Naive thymus-derived CD8-positive, alpha-beta T cell (primary cell): ENCODE measurements at regions not wholly inside any gene's neighbourhood (a gene's known extent, or its start where the extent isn't known, plus 50 kb on each side); places are given as distances from the start of the nearest gene placed in this dataset.

ENCODE experiments used
- ATAC-seq, 2 donors: fragments of 150-1000 bp; cut with Tn5 transposase in 1 of 2; sonication (Bioruptor Pico), chemical (Tn5 transposase) in 1 of 2; 1 replicate in 1 of 2; 2 replicates in 1 of 2; pipeline ENCODE4 v1.10.0; 2021; ENCODE audit warnings: mild to moderate bottlenecking in 2 of 2, moderate library complexity in 2 of 2
- POLR2A ChIA-PET: fragments of 350-600 bp; sonication (Branson Sonifier 250); formaldehyde crosslinking; loops from one replicate; lab custom pipeline; 2021; ENCODE audit warnings: antibody characterized with exemption; lab: Charles Lee
- DNase-seq, 10 donors: peaks; one replicate each; pipeline versions ENCODE4 v3.0.0 to v3.0.0-alpha.2; 2020 to 2022
- H3K27ac Mint-ChIP-seq, 10 donors: one replicate each; pipeline ENCODE4 v1.8.0; 2020 to 2022; ENCODE audit warnings: mild to moderate bottlenecking in 10 of 10, mixed read lengths in 10 of 10, moderate library complexity in 4 of 10, inconsistent platforms in 1 of 10
- H3K27me3 Mint-ChIP-seq, 5 donors: one replicate each; pipeline ENCODE4 v1.8.0; 2021 to 2022; ENCODE audit warnings: mixed read lengths in 5 of 5
- H3K36me3 Mint-ChIP-seq, 3 donors: one replicate each; pipeline ENCODE4 v1.8.0; 2020 to 2022; ENCODE audit warnings: mixed read lengths in 3 of 3, mild to moderate bottlenecking in 2 of 3, inconsistent platforms in 1 of 3
- H3K4me1 Mint-ChIP-seq, 4 donors: one replicate each; pipeline ENCODE4 v1.8.0; 2021 to 2022; ENCODE audit warnings: mixed read lengths in 4 of 4
- H3K4me3 Mint-ChIP-seq, 10 donors: one replicate each; pipeline ENCODE4 v1.8.0; 2020 to 2022; ENCODE audit warnings: mild to moderate bottlenecking in 10 of 10, mixed read lengths in 10 of 10, moderate library complexity in 6 of 10, inconsistent platforms in 1 of 10
- H3K9me3 Mint-ChIP-seq, 9 donors: one replicate each; pipeline ENCODE4 v1.8.0; 2020 to 2022; ENCODE audit warnings: mixed read lengths in 9 of 9, mild to moderate bottlenecking in 3 of 9, inconsistent platforms in 1 of 9, moderate library complexity in 1 of 9

DNA sequence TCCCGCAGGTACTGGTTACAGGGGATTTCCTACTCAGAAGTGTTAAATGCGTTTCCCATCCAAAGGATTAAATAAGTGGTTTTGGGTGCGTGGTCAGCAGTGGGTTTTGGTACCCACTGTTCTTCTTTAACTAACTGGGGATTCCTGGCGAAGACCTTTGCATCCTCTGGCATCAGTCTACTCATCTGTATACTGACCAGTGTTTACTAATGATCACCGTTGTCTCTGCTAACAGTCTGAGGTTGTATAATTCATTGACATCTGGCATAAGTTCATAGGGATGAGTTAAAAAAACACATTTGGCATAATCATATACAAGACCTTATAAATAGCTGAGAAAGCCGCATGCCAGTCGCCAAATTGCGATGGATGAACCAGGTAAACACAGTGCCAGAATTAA lies 339.1 kb downstream of the PMP22 start:
- H3K27me3 Mint-ChIP-seq, result peaks cover 2 to 12% (median 8%) of the 10 kb centered on the region in 5 donors
- DNase-seq, result peak in 1 of 10 donors; percentile 3
- H3K4me1 Mint-ChIP-seq, result no peaks in the 10 kb centered on the region
- ATAC-seq, result no peak
- H3K27ac Mint-ChIP-seq, result no peak overlapping the region
- H3K9me3 Mint-ChIP-seq, result peaks cover 0 to 1% (median 0%) of the 10 kb centered on the region in 9 donors
- H3K36me3 Mint-ChIP-seq, result no peaks in the 10 kb centered on the region
- H3K4me3 Mint-ChIP-seq, result no peak overlapping the region
- POLR2A ChIA-PET, result interaction anchor here (1.0 kb wide), 1 partner anchor 623 kb away, joined by 4 read pairs; no protein-coding TSS in a partner anchor

DNA sequence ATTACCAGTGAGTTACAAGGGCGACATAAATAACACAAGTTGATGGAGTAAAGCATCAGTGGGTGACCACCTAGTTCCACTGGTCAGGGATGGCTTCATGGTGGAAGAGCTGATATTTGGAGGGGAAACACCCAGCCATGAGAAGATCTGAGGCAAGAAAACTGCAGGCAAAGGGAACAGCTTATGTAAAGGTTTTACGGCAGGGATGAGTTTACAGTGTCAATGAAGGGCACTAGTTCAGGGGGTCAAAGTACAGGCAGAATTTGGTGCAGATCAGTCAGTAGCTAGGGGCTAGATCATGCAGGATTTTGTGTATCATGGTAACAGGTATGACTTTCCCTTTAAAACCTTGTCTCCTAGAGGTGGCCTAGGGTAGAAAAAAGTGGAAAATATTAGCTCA lies 339.6 kb downstream of the PMP22 start:
- Mint-ChIP-seq H3K27me3 (peaks cover 2 to 12% (median 8%) of the 10 kb centered on the region in 5 donors), H3K4me1 (no peaks in the 10 kb centered on the region), H3K36me3 (no peaks in the 10 kb centered on the region), H3K27ac (no peak overlapping the region), H3K9me3 (peaks cover 0 to 1% (median 0%) of the 10 kb centered on the region in 9 donors), H3K4me3 (no peak overlapping the region)
- ATAC-seq (no peak), DNase-seq (no peak)
- POLR2A ChIA-PET, result no interaction called here

DNA sequence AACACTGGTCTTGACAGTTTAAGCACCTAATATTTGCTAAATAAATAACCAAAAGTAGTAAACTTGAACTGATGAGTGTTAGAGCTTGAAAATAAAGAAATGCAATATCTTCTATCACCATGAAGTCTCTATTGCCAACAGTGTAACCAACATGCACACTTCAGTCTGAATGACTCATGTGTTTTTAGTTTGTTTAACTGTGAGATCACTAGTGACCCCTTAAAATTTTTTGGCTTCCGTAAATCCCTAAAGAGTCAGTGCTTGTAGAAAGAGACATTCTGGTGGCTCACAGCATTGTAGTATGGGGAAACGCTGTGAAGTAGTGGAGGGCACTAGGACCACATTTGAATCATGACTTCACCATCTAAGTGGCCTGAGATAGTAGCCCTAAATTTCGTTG lies 341.1 kb downstream of the PMP22 start:
- POLR2A ChIA-PET, result no interaction called here
- peaks cover 2 to 12% (median 7%) of the 10 kb centered on the region in 5 donors for H3K27me3 Mint-ChIP-seq
- H3K4me1 Mint-ChIP-seq, result no peaks in the 10 kb centered on the region
- ATAC-seq, result no peak
- no peaks in the 10 kb centered on the region for H3K36me3 Mint-ChIP-seq
- no peak for DNase-seq
- no peak overlapping the region for H3K4me3 Mint-ChIP-seq
- no peak overlapping the region for H3K27ac Mint-ChIP-seq
- peaks cover 0 to 1% (median 0%) of the 10 kb centered on the region in 9 donors for H3K9me3 Mint-ChIP-seq

DNA sequence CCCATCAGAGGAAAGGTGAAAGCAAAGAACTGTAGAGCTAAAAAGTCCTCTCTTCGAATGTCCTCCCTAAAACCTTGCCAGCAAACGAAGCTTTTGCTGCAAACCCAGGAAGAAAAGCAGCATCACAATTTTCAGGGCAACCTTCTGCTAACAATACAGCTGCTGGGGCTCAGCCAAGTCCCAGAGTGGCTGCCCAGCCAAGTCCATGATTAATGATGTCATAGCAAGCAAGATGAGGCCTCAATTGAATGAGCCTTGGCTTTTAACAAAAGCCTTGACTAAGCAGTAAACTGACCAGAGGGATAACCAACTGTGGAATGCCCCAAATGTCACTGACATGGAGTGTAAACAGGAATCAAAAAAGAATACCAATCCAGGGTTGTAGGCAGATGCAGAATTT lies 342.7 kb downstream of the PMP22 start:
- Mint-ChIP-seq H3K36me3 (no peaks in the 10 kb centered on the region), H3K27me3 (peaks cover 2 to 12% (median 6%) of the 10 kb centered on the region in 5 donors), H3K9me3 (peaks cover 0 to 1% (median 0%) of the 10 kb centered on the region in 9 donors), H3K27ac (no peak overlapping the region), H3K4me1 (no peaks in the 10 kb centered on the region), H3K4me3 (no peak overlapping the region)
- POLR2A ChIA-PET, result no interaction called here
- DNase-seq (no peak), ATAC-seq (no peak)

DNA sequence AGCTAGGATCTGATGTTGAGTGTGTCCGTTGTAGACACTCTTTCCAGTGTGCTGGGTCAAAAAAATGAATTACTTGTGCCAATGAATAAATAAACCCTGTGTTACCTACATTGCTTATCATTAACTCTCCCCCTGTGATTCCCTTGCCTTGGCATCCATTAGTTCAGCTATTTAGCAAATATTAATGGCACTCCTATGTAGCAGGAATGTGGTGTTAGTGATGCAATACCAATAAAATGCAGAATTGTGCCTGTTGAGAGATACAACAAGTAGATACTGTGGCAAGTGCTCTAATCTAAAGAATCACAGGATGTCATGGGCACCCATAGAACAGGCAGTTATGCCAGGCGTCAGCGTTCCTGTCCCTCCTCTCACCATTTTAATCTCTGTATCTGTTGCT lies 343.2 kb downstream of the PMP22 start:
- Mint-ChIP-seq H3K27ac (no peak overlapping the region), H3K36me3 (no peaks in the 10 kb centered on the region), H3K4me3 (no peak overlapping the region), H3K27me3 (peaks cover 2 to 12% (median 7%) of the 10 kb centered on the region in 5 donors), H3K9me3 (peaks cover 0 to 1% (median 0%) of the 10 kb centered on the region in 9 donors), H3K4me1 (no peaks in the 10 kb centered on the region)
- ATAC-seq (no peak), DNase-seq (no peak)
- POLR2A ChIA-PET, result no interaction called here

DNA sequence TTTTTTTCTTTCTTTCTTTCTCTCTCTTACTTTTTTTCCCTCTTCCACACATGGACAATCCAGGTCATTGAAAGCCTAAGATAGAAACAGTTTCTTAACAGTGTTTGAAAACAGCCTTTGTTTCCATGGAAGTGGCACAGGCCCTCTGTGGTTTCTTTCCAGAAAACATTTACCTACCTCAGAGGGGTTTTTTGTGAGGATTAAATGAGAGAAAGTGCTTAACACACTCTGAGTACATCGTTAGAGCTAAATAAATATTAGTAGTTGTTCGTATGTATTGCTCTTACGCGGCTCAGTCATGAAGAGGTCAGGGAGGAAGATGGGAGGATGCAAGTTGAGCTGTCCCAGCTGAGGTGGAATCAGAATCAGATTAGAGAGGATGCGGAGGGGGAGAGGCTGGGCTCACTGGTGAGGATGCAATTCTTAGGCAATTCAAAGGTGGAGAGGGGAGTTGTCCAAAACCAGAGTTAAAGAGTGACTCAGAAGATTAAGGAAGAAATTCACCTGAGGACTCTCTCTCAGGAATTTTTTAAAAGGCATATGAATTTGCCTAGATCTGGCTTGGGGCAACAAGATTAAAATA lies 345.4 kb downstream of the PMP22 start:
- H3K9me3 Mint-ChIP-seq, result peaks cover 0 to 1% (median 0%) of the 10 kb centered on the region in 9 donors
- H3K36me3 Mint-ChIP-seq, result no peaks in the 10 kb centered on the region
- ATAC-seq, result no peak
- DNase-seq, result no peak
- H3K4me1 Mint-ChIP-seq, result no peaks in the 10 kb centered on the region
- H3K27me3 Mint-ChIP-seq, result peaks cover 0 to 4% (median 3%) of the 10 kb centered on the region in 5 donors
- H3K27ac Mint-ChIP-seq, result no peak overlapping the region
- H3K4me3 Mint-ChIP-seq, result no peak overlapping the region
- POLR2A ChIA-PET, result no interaction called here

DNA sequence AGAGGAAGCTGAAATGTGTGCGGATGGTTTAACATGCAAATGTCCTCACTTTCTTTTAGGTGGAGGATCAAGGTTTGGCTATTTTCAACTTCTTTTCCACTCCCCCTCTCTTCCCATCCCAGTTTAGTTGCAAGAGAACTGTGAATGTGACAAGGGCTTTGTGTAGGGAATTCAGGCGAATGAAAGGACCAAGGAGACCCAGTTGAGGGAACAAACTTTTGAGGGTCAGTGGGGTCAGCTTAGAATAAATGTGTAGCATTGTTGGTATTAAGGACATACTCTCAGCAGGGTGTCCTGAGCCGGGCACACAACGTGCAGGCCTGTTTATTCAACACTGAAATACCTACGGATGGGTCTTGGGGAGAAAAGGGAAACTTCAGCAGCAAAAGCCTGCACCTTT lies 346.0 kb downstream of the PMP22 start:
- Mint-ChIP-seq H3K36me3 (peaks cover 0 to 3% (median 0%) of the 10 kb centered on the region in 3 donors), H3K27me3 (peaks cover 0 to 5% (median 2%) of the 10 kb centered on the region in 5 donors), H3K9me3 (peaks cover 0 to 5% (median 2%) of the 10 kb centered on the region in 9 donors), H3K4me1 (no peaks in the 10 kb centered on the region), H3K4me3 (no peak overlapping the region), H3K27ac (no peak overlapping the region)
- POLR2A ChIA-PET, result no interaction called here
- DNase-seq, result no peak
- no peak for ATAC-seq

DNA sequence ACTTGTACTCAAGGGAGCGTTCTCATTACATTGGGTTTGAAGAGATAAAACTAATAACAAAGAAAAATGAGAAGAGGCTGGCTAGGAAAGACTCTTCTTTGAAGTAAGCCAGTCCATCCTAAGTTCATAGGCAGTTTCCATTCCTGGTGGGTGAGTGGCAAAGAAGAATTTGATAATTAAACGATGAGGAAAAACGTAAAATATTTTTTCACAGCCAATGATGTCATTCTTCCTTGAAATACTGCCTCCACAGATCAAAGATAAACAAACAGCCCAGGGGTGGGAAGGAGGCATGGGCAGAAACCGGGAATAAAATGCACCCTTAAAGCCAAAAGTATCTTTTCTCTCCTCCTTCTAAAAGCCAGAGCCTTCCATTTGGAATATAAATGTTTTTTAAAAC lies 346.6 kb downstream of the PMP22 start:
- Mint-ChIP-seq H3K27ac (no peak overlapping the region), H3K4me3 (no peak overlapping the region), H3K27me3 (peaks cover 0 to 9% (median 8%) of the 10 kb centered on the region in 5 donors), H3K36me3 (peaks cover 0 to 5% (median 3%) of the 10 kb centered on the region in 3 donors), H3K9me3 (peaks cover 4 to 11% (median 6%) of the 10 kb centered on the region in 9 donors), H3K4me1 (no peaks in the 10 kb centered on the region)
- ATAC-seq, result no peak
- no peak for DNase-seq
- POLR2A ChIA-PET, result no interaction called here

DNA sequence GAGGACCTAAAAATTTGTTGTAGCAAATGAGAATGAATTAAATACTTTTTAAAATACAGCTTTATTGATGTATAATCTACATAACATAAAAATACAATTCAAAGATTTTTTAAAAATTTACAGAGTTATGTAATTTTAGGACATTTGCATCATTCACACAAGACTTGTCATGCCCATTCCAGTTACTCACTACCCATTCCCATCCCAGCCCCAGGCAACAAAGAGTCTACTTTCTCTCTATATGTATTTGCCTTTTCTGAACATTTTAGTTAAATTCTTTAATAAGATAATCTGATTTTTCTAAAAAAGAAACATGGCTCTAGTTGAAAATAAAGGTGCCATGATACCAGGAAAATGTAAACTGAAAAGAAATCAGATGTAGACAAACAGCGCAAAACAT lies 354.2 kb downstream of the PMP22 start:
- no peak overlapping the region for H3K27ac Mint-ChIP-seq
- peaks cover 6 to 25% (median 13%) of the 10 kb centered on the region in 9 donors for H3K9me3 Mint-ChIP-seq
- peaks cover 0 to 12% (median 3%) of the 10 kb centered on the region in 3 donors for H3K36me3 Mint-ChIP-seq
- no peak overlapping the region for H3K4me3 Mint-ChIP-seq
- ATAC-seq (no peak), DNase-seq (no peak)
- peaks cover 2 to 45% (median 10%) of the 10 kb centered on the region in 5 donors for H3K27me3 Mint-ChIP-seq
- POLR2A ChIA-PET, result no interaction called here
- H3K4me1 Mint-ChIP-seq, result peaks cover 0 to 9% (median under 1%) of the 10 kb centered on the region in 4 donors

DNA sequence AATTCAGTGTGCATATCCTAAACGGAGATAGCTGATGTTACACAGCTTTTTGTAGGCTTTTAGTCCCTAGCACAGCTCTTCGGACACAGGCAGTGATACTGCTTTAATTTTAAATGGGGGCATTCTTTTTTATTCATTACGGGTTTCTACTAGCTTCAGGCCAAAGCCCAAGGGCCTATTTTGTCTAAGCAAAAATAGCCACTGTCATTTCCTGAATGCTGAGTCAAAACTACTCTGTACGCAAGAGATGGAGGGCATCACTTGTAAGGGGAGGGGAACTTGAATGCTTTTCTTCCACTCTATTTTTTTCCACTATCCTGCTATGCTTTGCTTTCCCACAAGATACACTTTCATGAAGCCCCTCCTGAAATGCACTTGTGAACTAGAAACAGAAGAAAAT lies 360.7 kb downstream of the PMP22 start:
- ATAC-seq, result no peak
- no peak overlapping the region for H3K4me3 Mint-ChIP-seq
- DNase-seq, result no peak
- peaks cover 0 to 3% (median 0%) of the 10 kb centered on the region in 3 donors for H3K36me3 Mint-ChIP-seq
- H3K4me1 Mint-ChIP-seq, result no peaks in the 10 kb centered on the region
- POLR2A ChIA-PET, result no interaction called here
- peaks cover 3 to 39% (median 8%) of the 10 kb centered on the region in 5 donors for H3K27me3 Mint-ChIP-seq
- peaks cover 0 to 2% (median 0%) of the 10 kb centered on the region in 9 donors for H3K9me3 Mint-ChIP-seq
- H3K27ac Mint-ChIP-seq, result no peak overlapping the region

DNA sequence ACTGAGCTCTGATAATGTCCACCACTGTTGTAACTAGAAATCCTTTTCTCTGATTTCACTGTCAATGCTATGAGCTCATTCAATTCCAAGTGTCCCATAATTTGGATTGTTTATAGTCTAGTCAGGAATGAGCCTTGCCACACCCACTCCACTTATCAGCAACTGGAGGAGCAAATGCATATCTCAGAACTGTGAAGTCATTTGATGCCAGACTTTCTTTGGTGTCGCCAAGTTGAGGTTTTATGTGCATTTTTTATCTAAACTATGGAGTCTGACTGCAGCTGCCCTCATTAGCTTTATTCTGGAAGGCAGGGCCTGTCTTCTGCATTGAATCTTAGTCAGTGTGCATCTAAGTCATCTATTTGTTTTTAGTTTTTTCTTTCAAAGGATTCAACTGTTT lies 361.3 kb downstream of the PMP22 start:
- no peaks in the 10 kb centered on the region for H3K4me1 Mint-ChIP-seq
- no peak overlapping the region for H3K4me3 Mint-ChIP-seq
- peaks cover 0 to 2% (median 0%) of the 10 kb centered on the region in 9 donors for H3K9me3 Mint-ChIP-seq
- no peak for ATAC-seq
- H3K27me3 Mint-ChIP-seq, result peaks cover 3 to 39% (median 8%) of the 10 kb centered on the region in 5 donors
- POLR2A ChIA-PET, result no interaction called here
- H3K36me3 Mint-ChIP-seq, result peaks cover 0 to 3% (median 0%) of the 10 kb centered on the region in 3 donors
- H3K27ac Mint-ChIP-seq, result no peak overlapping the region
- no peak for DNase-seq

DNA sequence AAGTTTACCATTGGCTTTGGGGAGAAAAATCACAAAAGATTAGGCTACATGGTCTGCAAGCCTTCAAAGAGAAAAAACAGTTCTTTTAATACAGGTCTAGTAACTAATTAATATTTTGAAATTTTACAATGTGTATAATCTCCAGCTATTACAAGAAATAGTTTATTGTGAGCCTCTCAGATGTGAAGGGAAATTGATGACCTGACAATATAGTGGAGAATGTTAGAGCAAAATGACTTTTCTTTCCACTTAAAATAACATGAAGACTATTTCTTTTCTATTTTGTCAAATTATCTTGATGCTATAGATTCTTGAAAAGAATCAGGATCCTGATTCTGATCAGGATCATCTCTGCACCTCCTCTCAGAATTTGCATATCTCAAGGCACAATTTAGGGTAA lies 362.3 kb downstream of the PMP22 start:
- Mint-ChIP-seq H3K9me3 (peaks cover 0 to 12% (median 6%) of the 10 kb centered on the region in 9 donors), H3K4me3 (no peak overlapping the region), H3K4me1 (no peaks in the 10 kb centered on the region), H3K27ac (no peak overlapping the region), H3K36me3 (peaks cover 0 to 9% (median 0%) of the 10 kb centered on the region in 3 donors), H3K27me3 (peaks cover 7 to 39% (median 11%) of the 10 kb centered on the region in 5 donors)
- ATAC-seq (no peak), DNase-seq (no peak)
- POLR2A ChIA-PET, result no interaction called here

DNA sequence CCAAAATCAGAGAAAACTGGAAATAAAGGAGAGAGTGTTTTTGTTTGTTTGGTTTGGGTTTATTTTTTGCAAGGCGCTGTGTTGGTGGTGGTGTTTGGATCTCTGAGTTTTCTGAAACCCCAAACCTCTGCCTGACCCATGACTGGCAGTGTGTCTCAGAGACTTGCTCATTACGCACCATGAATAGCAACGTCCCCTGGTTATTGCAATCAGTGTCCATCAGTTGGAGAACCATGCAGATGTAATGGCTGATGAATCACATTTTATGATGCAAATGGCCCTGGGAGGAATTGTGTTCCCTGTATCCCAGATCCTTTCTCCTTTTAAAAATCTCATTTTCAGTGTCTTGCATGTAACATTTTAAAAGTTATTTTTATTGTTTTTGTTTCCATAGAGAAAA lies 362.8 kb downstream of the PMP22 start:
- Mint-ChIP-seq H3K27ac (no peak overlapping the region), H3K27me3 (peaks cover 5 to 39% (median 11%) of the 10 kb centered on the region in 5 donors), H3K36me3 (peaks cover 0 to 9% (median 0%) of the 10 kb centered on the region in 3 donors), H3K4me3 (no peak overlapping the region), H3K4me1 (no peaks in the 10 kb centered on the region), H3K9me3 (peaks cover 0 to 16% (median 7%) of the 10 kb centered on the region in 9 donors)
- POLR2A ChIA-PET, result no interaction called here
- no peak for ATAC-seq
- no peak for DNase-seq
